Fibroblast of pulmonary artery (primary cell): ENCODE measurements at regions not wholly inside any gene's neighbourhood (a gene's known extent, or its start where the extent isn't known, plus 50 kb on each side); places are given as distances from the start of the nearest gene placed in this dataset.

Experiments used
- DNase-seq: peaks from one replicate; pipeline ENCODE4 v3.0.0-alpha.2; 2010; ENCODE audit warnings: low read depth
- H3K4me3 ChIP-seq: replicated peaks from 2 replicates; pipeline ENCODE4 v1.5.1; 2011; ENCODE audit warnings: low read depth, mild to moderate bottlenecking, control low read depth, low read length, moderate library complexity
- TF ChIP-seq, protein P1 (sequence below): IDR thresholded peaks from 2 replicates; pipeline ENCODE4 v1.5.1; 2011; ENCODE audit warnings: mild to moderate bottlenecking, control low read depth, low read length, inconsistent platforms; ENCODE audit errors: missing control alignments

- no peak for DNase-seq
- no peak overlapping the region for H3K4me3 ChIP-seq
- TF ChIP-seq, protein P1, sequence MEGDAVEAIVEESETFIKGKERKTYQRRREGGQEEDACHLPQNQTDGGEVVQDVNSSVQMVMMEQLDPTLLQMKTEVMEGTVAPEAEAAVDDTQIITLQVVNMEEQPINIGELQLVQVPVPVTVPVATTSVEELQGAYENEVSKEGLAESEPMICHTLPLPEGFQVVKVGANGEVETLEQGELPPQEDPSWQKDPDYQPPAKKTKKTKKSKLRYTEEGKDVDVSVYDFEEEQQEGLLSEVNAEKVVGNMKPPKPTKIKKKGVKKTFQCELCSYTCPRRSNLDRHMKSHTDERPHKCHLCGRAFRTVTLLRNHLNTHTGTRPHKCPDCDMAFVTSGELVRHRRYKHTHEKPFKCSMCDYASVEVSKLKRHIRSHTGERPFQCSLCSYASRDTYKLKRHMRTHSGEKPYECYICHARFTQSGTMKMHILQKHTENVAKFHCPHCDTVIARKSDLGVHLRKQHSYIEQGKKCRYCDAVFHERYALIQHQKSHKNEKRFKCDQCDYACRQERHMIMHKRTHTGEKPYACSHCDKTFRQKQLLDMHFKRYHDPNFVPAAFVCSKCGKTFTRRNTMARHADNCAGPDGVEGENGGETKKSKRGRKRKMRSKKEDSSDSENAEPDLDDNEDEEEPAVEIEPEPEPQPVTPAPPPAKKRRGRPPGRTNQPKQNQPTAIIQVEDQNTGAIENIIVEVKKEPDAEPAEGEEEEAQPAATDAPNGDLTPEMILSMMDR = no peak
Measured at GRCh38 chr13:104137416-104137815, 1071.2 kb upstream of the SLC10A2 start.

DNA sequence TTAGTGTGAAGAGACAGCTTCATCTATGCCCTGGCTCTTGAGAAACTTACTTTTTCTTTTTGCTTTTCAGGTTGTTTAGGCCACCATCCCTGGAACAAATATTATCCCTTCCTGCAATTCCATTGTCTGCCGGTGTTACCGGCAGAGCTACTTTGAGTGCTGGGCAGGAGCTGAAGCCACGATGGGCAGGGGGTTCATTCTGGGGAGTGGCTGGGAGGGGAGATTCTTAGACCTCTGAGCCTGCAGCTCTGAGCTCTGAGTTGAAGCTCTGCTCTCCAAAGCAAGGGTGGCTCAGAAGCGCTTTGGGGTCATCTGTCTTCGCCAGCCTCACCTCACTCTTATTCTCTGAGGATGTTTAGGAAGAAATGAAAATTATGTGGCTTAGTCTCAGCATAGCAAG lies 1066.6 kb upstream of the SLC10A2 start:
- TF ChIP-seq, protein P1 = no peak
- no peak overlapping the region for H3K4me3 ChIP-seq
- no peak for DNase-seq

GRCh38 chr13:104114101-104114500 lies 1047.9 kb upstream of the SLC10A2 start:
- TF ChIP-seq, protein P1 = no peak
- no peak overlapping the region for H3K4me3 ChIP-seq
- DNase-seq = peak; percentile 73

- DNase-seq = peak; percentile 72
- no peak overlapping the region for H3K4me3 ChIP-seq
- TF ChIP-seq, protein P1 = no peak
Measured at GRCh38 chr13:104111031-104111430, 1044.8 kb upstream of the SLC10A2 start.

DNA sequence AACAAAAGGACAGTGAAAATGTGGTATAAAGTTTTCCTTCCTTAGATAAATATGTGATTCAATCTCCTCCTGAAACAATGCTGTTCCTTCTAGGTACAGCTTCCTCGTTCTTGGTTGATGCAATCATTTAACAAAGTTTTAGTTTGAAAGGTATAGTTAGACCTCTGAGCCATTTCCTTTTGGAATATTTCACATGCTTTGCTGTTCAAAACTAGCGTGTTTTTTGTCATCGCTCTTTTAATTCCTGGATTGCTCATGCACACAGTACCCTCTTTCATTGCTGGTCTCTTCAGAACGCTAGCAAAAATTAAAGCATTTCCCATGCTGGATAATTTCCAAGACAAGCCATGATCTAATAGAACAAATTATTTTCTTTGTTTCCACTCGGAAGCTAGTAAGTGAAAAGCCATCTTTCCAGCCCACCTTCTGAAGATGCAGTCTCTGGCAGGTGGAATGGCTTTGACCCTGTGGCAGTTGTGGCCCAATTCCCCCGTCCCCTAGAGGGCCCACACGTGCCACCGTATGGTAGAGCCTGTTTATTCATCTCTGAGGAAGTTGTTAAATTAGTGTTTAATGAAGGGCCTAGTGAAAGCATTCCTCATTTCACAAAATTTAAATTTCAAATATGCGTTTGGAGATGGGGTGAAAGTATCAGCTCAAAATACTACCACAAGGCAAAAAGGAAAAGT lies 1040.6 kb upstream of the SLC10A2 start:
- H3K4me3 ChIP-seq = no peak overlapping the region
- DNase-seq = peak; percentile 88
- TF ChIP-seq, protein P1 = no peak

DNA sequence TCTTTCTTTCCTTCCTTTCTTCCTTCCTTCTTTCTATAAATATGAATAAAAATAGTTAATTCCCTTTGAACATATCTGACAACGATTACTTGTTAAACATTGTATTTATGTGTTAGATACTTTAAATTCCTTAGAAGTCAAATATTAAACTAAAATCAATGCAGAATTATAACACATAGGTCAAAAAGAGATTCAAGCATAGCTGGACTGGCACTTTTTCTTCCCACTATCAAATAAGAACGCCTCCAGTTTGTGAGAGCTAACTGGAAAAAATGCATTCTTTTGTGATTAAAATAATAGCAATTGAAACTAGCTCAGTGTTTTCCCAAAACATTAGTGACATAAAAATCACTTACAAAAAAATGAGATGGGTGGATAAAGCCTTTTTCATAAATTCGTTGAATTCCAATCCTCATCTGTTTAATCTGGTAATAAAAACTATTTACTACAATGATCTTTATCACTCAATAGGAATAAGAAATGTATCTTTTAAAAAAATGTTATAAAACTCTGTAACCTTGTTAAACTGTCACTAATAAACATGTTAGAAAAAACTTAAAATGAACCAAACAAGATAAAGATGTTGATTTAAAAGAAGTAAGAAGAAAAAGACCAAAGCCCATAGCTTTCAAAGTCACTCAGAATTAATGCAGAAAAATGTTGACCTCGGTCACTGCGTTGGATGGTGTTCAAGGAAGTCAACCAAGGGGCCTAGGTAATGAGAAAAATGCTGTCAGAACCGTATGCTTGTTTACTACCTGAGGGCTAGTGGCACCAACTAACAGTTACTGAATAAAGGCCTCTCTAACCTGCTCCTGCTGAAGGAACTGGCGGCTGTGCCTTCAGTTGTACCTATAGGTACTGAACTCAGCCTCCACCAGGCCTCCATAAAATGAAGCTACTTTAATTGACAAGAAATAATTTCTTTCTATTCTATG lies 1039.5 kb upstream of the SLC10A2 start:
- no peak for DNase-seq
- TF ChIP-seq, protein P1 = no peak
- no peak overlapping the region for H3K4me3 ChIP-seq

DNA sequence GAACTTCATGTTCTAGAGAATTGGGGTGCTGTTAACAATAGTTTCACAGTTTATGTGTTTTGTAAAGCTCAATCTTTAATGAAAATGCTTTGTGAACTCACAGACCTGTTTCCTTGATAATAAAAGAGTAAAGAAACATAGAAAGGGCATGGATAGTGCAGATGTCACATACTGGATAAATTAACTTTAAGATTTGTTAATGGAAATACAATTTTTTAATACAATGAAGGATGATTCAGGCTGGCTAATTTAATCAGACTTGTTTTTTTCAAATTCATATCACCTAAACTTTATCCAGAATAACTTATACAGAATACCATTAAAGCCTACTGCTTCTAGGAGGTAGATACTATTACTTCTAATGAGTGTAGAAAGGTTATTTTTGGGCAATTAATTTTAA lies 1033.5 kb upstream of the SLC10A2 start:
- H3K4me3 ChIP-seq = no peak overlapping the region
- TF ChIP-seq, protein P1 = no peak

More for the DNA sequence above, 1033.5 kb upstream of the SLC10A2 start:
- DNase-seq = no peak
